ENCODE measurements at regions not wholly inside any gene's neighbourhood (a gene's known extent, or its start where the extent isn't known, plus 50 kb on each side); places are given as distances from the start of the nearest gene placed in this dataset.

DNA sequence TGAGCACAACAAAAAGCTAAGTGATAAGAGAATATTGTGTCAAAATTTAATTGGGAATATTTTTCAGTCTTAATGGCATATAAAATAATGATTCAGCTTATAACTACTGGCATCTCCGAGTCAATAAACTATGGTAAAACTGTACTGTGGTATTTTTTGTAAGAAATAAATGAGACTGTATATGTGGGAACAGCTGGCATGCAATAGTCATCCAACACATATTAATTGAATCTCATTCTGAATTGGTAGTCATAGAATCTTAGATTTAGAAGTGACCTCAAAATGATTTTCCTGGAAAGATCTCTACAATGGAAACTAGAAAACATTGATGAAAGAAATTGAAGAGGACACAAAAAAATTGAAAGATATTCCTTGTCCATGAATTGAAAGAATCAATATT lies 133.4 kb upstream of the SLC7A14 start:
- Histone ChIP-seq H3K4me1 (ENCODE audit: control insufficient read depth in 1 of 2, insufficient read depth in 2 of 2, low read length in 2 of 2) (no peaks in the 10 kb centered on the region), H3K4me2 (replicated peaks; ENCODE audit: extremely low read depth, low read length, poor library complexity, severe bottlenecking) (no peak overlapping the region), H3K79me2 (ENCODE audit: insufficient read depth, low read length) (no peaks in the 10 kb centered on the region), H2AFZ (ENCODE audit: insufficient read depth, low read depth, low read length, poor library complexity, severe bottlenecking) (no peak overlapping the region), H4K20me1 (ENCODE audit: insufficient read depth, low read length) (no peaks in the 10 kb centered on the region), H3K27me3 (ENCODE audit: control insufficient read depth in 2 of 2, insufficient read depth in 2 of 2, low read length in 2 of 2) (no peaks in the 10 kb centered on the region), H3K9me3 (replicated peaks in 1 of 2; ENCODE audit: control insufficient read depth in 1 of 2, insufficient read depth in 1 of 2, low read length in 2 of 2) (no peaks in the 10 kb centered on the region), H3K27ac (ENCODE audit: low read depth in 1 of 2, low read length in 2 of 2) (no peak overlapping the region), H3K4me3 (replicated peaks in 1 of 3; ENCODE audit: low read depth in 2 of 3, low read length in 3 of 3) (no peak overlapping the region), H3K36me3 (replicated peaks in 1 of 2; ENCODE audit: control insufficient read depth in 1 of 2, insufficient read depth in 2 of 2, low read length in 2 of 2) (no peaks in the 10 kb centered on the region), H3K9ac (ENCODE audit: insufficient read depth, low read length, poor library complexity, severe bottlenecking) (no peak overlapping the region)
- Mint-ChIP-seq H3K27ac (no peak overlapping the region), H3K36me3 (no peaks in the 10 kb centered on the region), H3K4me1 (peaks cover 7% of the 10 kb centered on the region), H3K4me3 (no peak overlapping the region), H3K27me3 (ENCODE audit: low read depth in 3 of 3) (peaks cover 2 to 5% (median 3%) of the 10 kb centered on the region in 3 donors), H3K9me3 (peaks cover 0 to 5% (median 2%) of the 10 kb centered on the region in 7 donors)
- no peak for DNase-seq
- no CpG with 5 or more reads among the region's 1 CpG for WGBS (ENCODE audit: insufficient coverage)
- no peak for TF ChIP-seq CTCF (IDR thresholded peaks at IDR 0.05)
- intact Hi-C loops (cut with micrococcal nuclease), result no loop called here

- Histone ChIP-seq H2AFZ (ENCODE audit: insufficient read depth, low read depth, low read length, poor library complexity, severe bottlenecking) (no peak overlapping the region), H3K36me3 (replicated peaks in 1 of 2; ENCODE audit: control insufficient read depth in 1 of 2, insufficient read depth in 2 of 2, low read length in 2 of 2) (no peaks in the 10 kb centered on the region), H3K4me2 (replicated peaks; ENCODE audit: extremely low read depth, low read length, poor library complexity, severe bottlenecking) (no peak overlapping the region), H3K27ac (ENCODE audit: low read depth in 1 of 2, low read length in 2 of 2) (no peak overlapping the region), H3K4me3 (replicated peaks in 1 of 3; ENCODE audit: low read depth in 2 of 3, low read length in 3 of 3) (no peak overlapping the region), H3K9ac (ENCODE audit: insufficient read depth, low read length, poor library complexity, severe bottlenecking) (no peak overlapping the region), H3K79me2 (ENCODE audit: insufficient read depth, low read length) (no peaks in the 10 kb centered on the region), H4K20me1 (ENCODE audit: insufficient read depth, low read length) (no peaks in the 10 kb centered on the region), H3K4me1 (ENCODE audit: control insufficient read depth in 1 of 2, insufficient read depth in 2 of 2, low read length in 2 of 2) (no peaks in the 10 kb centered on the region), H3K27me3 (ENCODE audit: control insufficient read depth in 2 of 2, insufficient read depth in 2 of 2, low read length in 2 of 2) (no peaks in the 10 kb centered on the region), H3K9me3 (replicated peaks in 1 of 2; ENCODE audit: control insufficient read depth in 1 of 2, insufficient read depth in 1 of 2, low read length in 2 of 2) (no peaks in the 10 kb centered on the region)
- H3K4me3 Mint-ChIP-seq, result no peak overlapping the region
- TF ChIP-seq CTCF (IDR thresholded peaks at IDR 0.05), result no peak
- 83% methylated on average over 1 of the region's 3 CpGs for WGBS (ENCODE audit: insufficient coverage)
- no peaks in the 10 kb centered on the region for H3K36me3 Mint-ChIP-seq
- peaks cover 0 to 5% (median 2%) of the 10 kb centered on the region in 7 donors for H3K9me3 Mint-ChIP-seq
- intact Hi-C loops (cut with micrococcal nuclease), result no loop called here
- peaks cover 2% of the 10 kb centered on the region for H3K4me1 Mint-ChIP-seq
- H3K27ac Mint-ChIP-seq, result no peak overlapping the region
- no peak for DNase-seq
- peaks cover 2 to 5% (median 3%) of the 10 kb centered on the region in 3 donors for H3K27me3 Mint-ChIP-seq (ENCODE audit: low read depth in 3 of 3)
These were observed 133.0 kb upstream of the SLC7A14 start for GRCh38 chr3:170718848-170719247.
